SK-N-SH (cell line): ENCODE measurements at regions not wholly inside any gene's neighbourhood (a gene's known extent, or its start where the extent isn't known, plus 50 kb on each side); places are given as distances from the start of the nearest gene placed in this dataset.

Experiments used
- CTCF ChIA-PET: fragments of 300-600, 350-600 bp; formaldehyde crosslinking; extraction: SDS; loops from one replicate; lab custom pipeline; 2021; lab: Yijun Ruan, JAX
- POLR2A ChIA-PET: fragments of 350-600 bp; sonication (Branson Sonifier 250); formaldehyde crosslinking; extraction: SDS; loops from one replicate; lab custom pipeline; 2020; ENCODE audit warnings: antibody characterized with exemption, inconsistent platforms; lab: Yijun Ruan, JAX
- DNase-seq: peaks from one replicate; pipeline ENCODE4 v3.0.0; 2012
- H2AFZ ChIP-seq: fragments of 200-600 bp; sonication (generic); 2 replicates; pipeline ENCODE4 v1.8.1; 2016; ENCODE audit warnings: antibody characterized with exemption, mild to moderate bottlenecking, low read depth
- H3F3A ChIP-seq: fragments of 200-600 bp; sonication (generic); replicated peaks from 2 replicates; pipeline ENCODE3; 2016; ENCODE audit warnings: antibody characterized with exemption, mild to moderate bottlenecking; ENCODE audit not compliant: insufficient read depth
- H3K27ac ChIP-seq, 2 experiments: fragments of 200-500 bp in 1 of 2; fragments of 200-600 bp in 1 of 2; sonication (Bioruptor generic) in 1 of 2; sonication (generic), shearing (Covaris generic) in 1 of 2; 2 replicates each; pipeline versions ENCODE4 v1.5.1 to v1.6.1; 2014 to 2016; ENCODE audit warnings: low read depth in 2 of 2, inconsistent platforms in 1 of 2, low read length in 1 of 2, mild to moderate bottlenecking in 1 of 2, mixed read lengths in 1 of 2
- H3K27me3 ChIP-seq: fragments of 200-600 bp; sonication (generic), shearing (Covaris generic); 2 replicates; pipeline ENCODE4 v1.6.1; 2016; ENCODE audit warnings: mixed run types; ENCODE audit not compliant: insufficient read depth
- H3K36me3 ChIP-seq, 2 experiments: fragments of 200-500 bp in 1 of 2; fragments of 200-600 bp in 1 of 2; sonication (Bioruptor generic) in 1 of 2; sonication (generic) in 1 of 2; replicated peaks in 1 of 2; 2 replicates each; pipeline versions ENCODE3 to v1.5.1; 2014 to 2016; ENCODE audit warnings: low read length in 1 of 2, mild to moderate bottlenecking in 1 of 2; ENCODE audit not compliant: insufficient read depth in 2 of 2, control insufficient read depth in 1 of 2
- H3K4me1 ChIP-seq, 2 experiments: fragments of 200-500 bp in 1 of 2; fragments of 200-600 bp in 1 of 2; sonication (Bioruptor generic) in 1 of 2; sonication (generic), shearing (Covaris generic) in 1 of 2; 2 replicates each; pipeline versions ENCODE4 v1.5.1 to v1.6.1; 2014 to 2016; ENCODE audit warnings: low read depth in 1 of 2, low read length in 1 of 2, mixed run types in 1 of 2; ENCODE audit not compliant: insufficient read depth in 2 of 2, control insufficient read depth in 1 of 2
- H3K4me2 ChIP-seq: fragments of 200-600 bp; sonication (generic), shearing (Covaris generic); 2 replicates; pipeline ENCODE4 v1.6.1; 2017; ENCODE audit warnings: mixed run types
- H3K4me3 ChIP-seq, 2 experiments: fragments of 200-500 bp in 1 of 2; fragments of 200-600 bp in 1 of 2; sonication (Bioruptor generic) in 1 of 2; sonication (generic), shearing (Covaris generic) in 1 of 2; 2 replicates each; pipeline versions ENCODE4 v1.5.1 to v1.8.1; 2014 to 2016; ENCODE audit warnings: low read depth in 2 of 2, inconsistent platforms in 1 of 2, low read length in 1 of 2, mild to moderate bottlenecking in 1 of 2, mixed read lengths in 1 of 2, moderate library complexity in 1 of 2
- H3K79me2 ChIP-seq: fragments of 200-600 bp; sonication (generic); 2 replicates; pipeline ENCODE4 v1.8.1; 2017; ENCODE audit warnings: mild to moderate bottlenecking; ENCODE audit not compliant: insufficient read depth
- H3K9ac ChIP-seq: fragments of 200-600 bp; sonication (generic); 2 replicates; pipeline ENCODE4 v1.6.1; 2017; ENCODE audit warnings: mixed run types
- H3K9me2 ChIP-seq: fragments of 200-600 bp; sonication (generic); 2 replicates; pipeline ENCODE4 v1.6.1; 2017; ENCODE audit warnings: mixed run types
- H3K9me3 ChIP-seq: fragments of 200-600 bp; sonication (generic); 2 replicates; pipeline ENCODE4 v1.6.1; 2017; ENCODE audit warnings: mixed run types, mild to moderate bottlenecking, moderate library complexity
- H4K20me1 ChIP-seq: fragments of 200-600 bp; sonication (generic); 2 replicates; pipeline ENCODE4 v1.6.1; 2017; ENCODE audit warnings: mild to moderate bottlenecking, mixed run types; ENCODE audit not compliant: insufficient read depth
- ELF1 ChIP-seq: IDR thresholded peaks from 2 replicates; pipeline ENCODE4 v1.4.0; 2012
- EP300 ChIP-seq, 2 experiments: IDR thresholded peaks; 2 replicates each; pipeline versions ENCODE4 v1.4.0 to v1.6.1; 2012; ENCODE audit warnings: borderline replicate concordance in 1 of 2, low read depth in 1 of 2, low read length in 1 of 2
- EZH2phosphoT487 ChIP-seq: fragments of 200-600 bp; sonication (generic); IDR thresholded peaks from 2 replicates; pipeline ENCODE4 v1.6.1; 2017; ENCODE audit warnings: low read depth, mixed run types, mild to moderate bottlenecking, antibody characterized with exemption, moderate library complexity, borderline replicate concordance
- FOSL2 ChIP-seq: IDR thresholded peaks from 2 replicates; pipeline ENCODE4 v1.4.0; 2012; ENCODE audit warnings: low read depth, mild to moderate bottlenecking, moderate library complexity, borderline replicate concordance
- GATA2 ChIP-seq: sonication (generic); formaldehyde crosslinking; IDR thresholded peaks from 2 replicates; pipeline ENCODE4 v1.5.0; 2020; ENCODE audit warnings: mild to moderate bottlenecking, missing genetic modification reagents
- JUND ChIP-seq: IDR thresholded peaks from 2 replicates; pipeline ENCODE4 v1.4.0; 2012
- MXI1 ChIP-seq: IDR thresholded peaks from 2 replicates; pipeline ENCODE4 v1.6.1; 2012; ENCODE audit warnings: mild to moderate bottlenecking, low read depth, low read length, improper control_type of control experiment
- POLR2AphosphoS5 ChIP-seq: IDR thresholded peaks from 2 replicates; pipeline ENCODE4 v1.6.1; 2012; ENCODE audit warnings: low read depth, low read length
- RAD21 ChIP-seq: IDR thresholded peaks from 2 replicates; pipeline ENCODE4 v1.6.1; 2012; ENCODE audit warnings: mild to moderate bottlenecking, low read length
- RFX5 ChIP-seq: IDR thresholded peaks from 2 replicates; pipeline ENCODE4 v1.6.1; 2012; ENCODE audit warnings: mild to moderate bottlenecking, improper control_type of control experiment, low read length
- RXRA ChIP-seq: IDR thresholded peaks from 2 replicates; pipeline ENCODE4 v1.4.0; 2012; ENCODE audit warnings: low read depth, mild to moderate bottlenecking, borderline replicate concordance
- SIN3A ChIP-seq: IDR thresholded peaks from 2 replicates; pipeline ENCODE4 v1.6.1; 2012; ENCODE audit warnings: low read depth, mild to moderate bottlenecking, low read length, moderate library complexity, borderline replicate concordance
- SMC3 ChIP-seq: IDR thresholded peaks from 2 replicates; pipeline ENCODE4 v1.6.1; 2012; ENCODE audit warnings: low read depth, low read length, improper control_type of control experiment
- TCF12 ChIP-seq: IDR thresholded peaks from 2 replicates; pipeline ENCODE4 v1.4.0; 2012
- TEAD4 ChIP-seq: IDR thresholded peaks from 2 replicates; pipeline ENCODE4 v1.4.0; 2012; ENCODE audit warnings: mild to moderate bottlenecking, borderline replicate concordance; ENCODE audit not compliant: insufficient read depth
- TF ChIP-seq, protein P1 (sequence below): fragments of 150-350 bp; IDR thresholded peaks from 2 replicates; pipeline ENCODE4 v1.6.1; 2016; ENCODE audit warnings: mild to moderate bottlenecking, low read depth, low read length
- TF ChIP-seq, protein P2 (sequence below): IDR thresholded peaks from 2 replicates; pipeline ENCODE4 v1.6.1; 2012; ENCODE audit warnings: mild to moderate bottlenecking, low read depth, low read length, moderate library complexity
- TF ChIP-seq, protein P3 (sequence below): IDR thresholded peaks from 2 replicates; pipeline ENCODE4 v1.4.0; 2012; ENCODE audit warnings: low read depth, borderline replicate concordance
- TF ChIP-seq, protein P4 (sequence below): IDR thresholded peaks from 2 replicates; pipeline ENCODE4 v1.4.0; 2012; ENCODE audit warnings: low read depth, borderline replicate concordance

DNA sequence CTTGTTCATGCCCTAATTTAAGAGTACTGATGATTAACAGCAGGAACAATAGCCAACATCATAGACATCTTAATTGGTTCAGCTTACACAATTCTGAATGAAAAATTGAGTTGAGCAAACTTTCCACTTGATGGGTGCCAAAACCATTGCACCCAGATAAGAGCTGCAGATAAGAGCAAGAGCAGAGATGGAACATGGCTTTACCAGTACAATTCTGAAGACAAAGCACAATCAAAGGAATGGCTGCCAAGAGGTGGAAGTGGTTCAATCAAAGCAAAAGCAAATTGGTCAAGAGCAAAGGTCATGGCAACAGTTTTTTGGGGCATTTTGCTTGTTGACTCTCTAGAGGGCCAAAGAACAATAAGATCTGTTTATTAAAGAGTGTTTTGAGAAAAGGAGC lies 65.6 kb upstream of the ATP5MC3 start:
- CTCF ChIA-PET, result interaction anchor here (1.5 kb wide), 1 partner anchor 35 kb away, joined by 5 read pairs; no protein-coding TSS in a partner anchor

More for the DNA sequence above, 65.6 kb upstream of the ATP5MC3 start:
- Histone ChIP-seq H3K79me2 (no peaks in the 10 kb centered on the region), H2AFZ (no peak overlapping the region), H4K20me1 (no peaks in the 10 kb centered on the region), H3K9me3 (no peaks in the 10 kb centered on the region), H3K27ac (no peak overlapping the region), H3K36me3 (no peaks in the 10 kb centered on the region), H3F3A (no peaks in the 10 kb centered on the region), H3K27me3 (no peaks in the 10 kb centered on the region), H3K4me3 (no peak overlapping the region), H3K4me1 (no peaks in the 10 kb centered on the region), H3K4me2 (no peak overlapping the region), H3K9ac (no peak overlapping the region), H3K9me2 (no peaks in the 10 kb centered on the region)
- POLR2A ChIA-PET, result no interaction called here
- TF ChIP-seq, protein P1, sequence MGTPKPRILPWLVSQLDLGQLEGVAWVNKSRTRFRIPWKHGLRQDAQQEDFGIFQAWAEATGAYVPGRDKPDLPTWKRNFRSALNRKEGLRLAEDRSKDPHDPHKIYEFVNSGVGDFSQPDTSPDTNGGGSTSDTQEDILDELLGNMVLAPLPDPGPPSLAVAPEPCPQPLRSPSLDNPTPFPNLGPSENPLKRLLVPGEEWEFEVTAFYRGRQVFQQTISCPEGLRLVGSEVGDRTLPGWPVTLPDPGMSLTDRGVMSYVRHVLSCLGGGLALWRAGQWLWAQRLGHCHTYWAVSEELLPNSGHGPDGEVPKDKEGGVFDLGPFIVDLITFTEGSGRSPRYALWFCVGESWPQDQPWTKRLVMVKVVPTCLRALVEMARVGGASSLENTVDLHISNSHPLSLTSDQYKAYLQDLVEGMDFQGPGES, result no peak
- TF ChIP-seq RAD21 (no peak), SIN3A (no peak), SMC3 (no peak), FOSL2 (no peak), RFX5 (no peak), RXRA (no peak), TEAD4 (no peak), EZH2phosphoT487 (no peak), MXI1 (no peak), ELF1 (no peak), POLR2AphosphoS5 (no peak), TCF12 (no peak), GATA2 (CRISPR knock-in tag) (no peak), EP300 (IDR thresholded peaks at IDR 0.05; ENCODE audit: borderline replicate concordance in 1 of 2, low read depth in 1 of 2, low read length in 1 of 2) (no peak), JUND (no peak)
- TF ChIP-seq, protein P2, sequence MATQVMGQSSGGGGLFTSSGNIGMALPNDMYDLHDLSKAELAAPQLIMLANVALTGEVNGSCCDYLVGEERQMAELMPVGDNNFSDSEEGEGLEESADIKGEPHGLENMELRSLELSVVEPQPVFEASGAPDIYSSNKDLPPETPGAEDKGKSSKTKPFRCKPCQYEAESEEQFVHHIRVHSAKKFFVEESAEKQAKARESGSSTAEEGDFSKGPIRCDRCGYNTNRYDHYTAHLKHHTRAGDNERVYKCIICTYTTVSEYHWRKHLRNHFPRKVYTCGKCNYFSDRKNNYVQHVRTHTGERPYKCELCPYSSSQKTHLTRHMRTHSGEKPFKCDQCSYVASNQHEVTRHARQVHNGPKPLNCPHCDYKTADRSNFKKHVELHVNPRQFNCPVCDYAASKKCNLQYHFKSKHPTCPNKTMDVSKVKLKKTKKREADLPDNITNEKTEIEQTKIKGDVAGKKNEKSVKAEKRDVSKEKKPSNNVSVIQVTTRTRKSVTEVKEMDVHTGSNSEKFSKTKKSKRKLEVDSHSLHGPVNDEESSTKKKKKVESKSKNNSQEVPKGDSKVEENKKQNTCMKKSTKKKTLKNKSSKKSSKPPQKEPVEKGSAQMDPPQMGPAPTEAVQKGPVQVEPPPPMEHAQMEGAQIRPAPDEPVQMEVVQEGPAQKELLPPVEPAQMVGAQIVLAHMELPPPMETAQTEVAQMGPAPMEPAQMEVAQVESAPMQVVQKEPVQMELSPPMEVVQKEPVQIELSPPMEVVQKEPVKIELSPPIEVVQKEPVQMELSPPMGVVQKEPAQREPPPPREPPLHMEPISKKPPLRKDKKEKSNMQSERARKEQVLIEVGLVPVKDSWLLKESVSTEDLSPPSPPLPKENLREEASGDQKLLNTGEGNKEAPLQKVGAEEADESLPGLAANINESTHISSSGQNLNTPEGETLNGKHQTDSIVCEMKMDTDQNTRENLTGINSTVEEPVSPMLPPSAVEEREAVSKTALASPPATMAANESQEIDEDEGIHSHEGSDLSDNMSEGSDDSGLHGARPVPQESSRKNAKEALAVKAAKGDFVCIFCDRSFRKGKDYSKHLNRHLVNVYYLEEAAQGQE, result no peak
- TF ChIP-seq, protein P3, sequence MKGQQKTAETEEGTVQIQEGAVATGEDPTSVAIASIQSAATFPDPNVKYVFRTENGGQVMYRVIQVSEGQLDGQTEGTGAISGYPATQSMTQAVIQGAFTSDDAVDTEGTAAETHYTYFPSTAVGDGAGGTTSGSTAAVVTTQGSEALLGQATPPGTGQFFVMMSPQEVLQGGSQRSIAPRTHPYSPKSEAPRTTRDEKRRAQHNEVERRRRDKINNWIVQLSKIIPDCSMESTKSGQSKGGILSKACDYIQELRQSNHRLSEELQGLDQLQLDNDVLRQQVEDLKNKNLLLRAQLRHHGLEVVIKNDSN, result no peak
- TF ChIP-seq, protein P4, sequence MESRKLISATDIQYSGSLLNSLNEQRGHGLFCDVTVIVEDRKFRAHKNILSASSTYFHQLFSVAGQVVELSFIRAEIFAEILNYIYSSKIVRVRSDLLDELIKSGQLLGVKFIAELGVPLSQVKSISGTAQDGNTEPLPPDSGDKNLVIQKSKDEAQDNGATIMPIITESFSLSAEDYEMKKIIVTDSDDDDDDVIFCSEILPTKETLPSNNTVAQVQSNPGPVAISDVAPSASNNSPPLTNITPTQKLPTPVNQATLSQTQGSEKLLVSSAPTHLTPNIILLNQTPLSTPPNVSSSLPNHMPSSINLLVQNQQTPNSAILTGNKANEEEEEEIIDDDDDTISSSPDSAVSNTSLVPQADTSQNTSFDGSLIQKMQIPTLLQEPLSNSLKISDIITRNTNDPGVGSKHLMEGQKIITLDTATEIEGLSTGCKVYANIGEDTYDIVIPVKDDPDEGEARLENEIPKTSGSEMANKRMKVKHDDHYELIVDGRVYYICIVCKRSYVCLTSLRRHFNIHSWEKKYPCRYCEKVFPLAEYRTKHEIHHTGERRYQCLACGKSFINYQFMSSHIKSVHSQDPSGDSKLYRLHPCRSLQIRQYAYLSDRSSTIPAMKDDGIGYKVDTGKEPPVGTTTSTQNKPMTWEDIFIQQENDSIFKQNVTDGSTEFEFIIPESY, result no peak
- no peak for DNase-seq
